Right cardiac atrium (tissue), 5 donors: ENCODE measurements at regions not wholly inside any gene's neighbourhood (a gene's known extent, or its start where the extent isn't known, plus 50 kb on each side); places are given as distances from the start of the nearest gene placed in this dataset.

Experiments used
- ATAC-seq, 2 donors: fragments of 200-7000 bp; cut with Tn5 transposase; one replicate each; pipeline versions ENCODE4 v1.8.0 to v1.9.1; 2020; ENCODE audit warnings: moderate library complexity in 2 of 2, mild to moderate bottlenecking in 1 of 2
- DNase-seq, 3 donors: peaks; one replicate each; pipeline ENCODE4 v3.0.0-alpha.2; 2020
- H3K27ac ChIP-seq: one replicate; pipeline ENCODE4 v1.5.1; 2013; ENCODE audit warnings: mild to moderate bottlenecking, low read length, control low read depth, moderate library complexity
- H3K27me3 ChIP-seq: one replicate; pipeline ENCODE4 v1.6.1; 2013; ENCODE audit not compliant: control insufficient read depth, insufficient read depth
- H3K4me1 ChIP-seq: one replicate; pipeline ENCODE4 v1.6.1; 2013; ENCODE audit warnings: low read length; ENCODE audit not compliant: control insufficient read depth, insufficient read depth
- H3K4me3 ChIP-seq: one replicate; pipeline ENCODE4 v1.5.1; 2013; ENCODE audit warnings: low read length, control low read depth
- H3K9me3 ChIP-seq: one replicate; pipeline ENCODE4 v1.6.1; 2013; ENCODE audit warnings: low read length; ENCODE audit not compliant: control insufficient read depth
- WGBS: extraction: QIAGEN DNeasy Blood & Tissue Kit; methylation state at CpG from one replicate; pipeline ENCODE4 v1.1.7; 2013; 5-methylcytosine and 5-hydroxymethylcytosine counted together
- intact Hi-C, 4 donors: fragments of 100-400 bp; cut with DNase I; formaldehyde crosslinking; loops; one replicate each; pipeline versions ENCODE4 v1.11.0 to v1.14.0; 2022 to 2023
- donor health status: healthy with polysubstance abuse.
- donor health status: DM: no; HTN: yes; CAD: no.
- donor health status: DM: no; HTN: no; CAD: no.
- donor health status: DM: no; HTN: yes; CAD: no; lungs with severe emphysema.
- donor health status: DM: yes; HTN: yes; CAD: no.

GRCh38 chr5:19001054-19001453, 986.9 kb downstream of the CDH18 start:
- DNase-seq: no peak
- no peak for ATAC-seq
- H3K4me1 ChIP-seq: no peaks in the 10 kb centered on the region
- intact Hi-C loops: no loop called here
- WGBS: 70% methylated on average over 1 of the region's 1 CpG
- no peak overlapping the region for H3K4me3 ChIP-seq
- H3K27me3 ChIP-seq: no peaks in the 10 kb centered on the region
- no peak overlapping the region for H3K27ac ChIP-seq
- H3K9me3 ChIP-seq: no peaks in the 10 kb centered on the region

- no peak for DNase-seq
- no peak for ATAC-seq
- Histone ChIP-seq H3K27ac (no peak overlapping the region), H3K4me3 (no peak overlapping the region), H3K27me3 (no peaks in the 10 kb centered on the region), H3K9me3 (no peaks in the 10 kb centered on the region), H3K4me1 (no peaks in the 10 kb centered on the region)
- 35% methylated on average over 2 of the region's 2 CpGs for WGBS
- intact Hi-C loops: no loop called here
Observed at GRCh38 chr5:19001539-19001938, 986.5 kb downstream of the CDH18 start.

- no peaks in the 10 kb centered on the region for H3K27me3 ChIP-seq
- intact Hi-C loops: no loop called here
- no peaks in the 10 kb centered on the region for H3K9me3 ChIP-seq
- no peak for DNase-seq
- 12% methylated on average over 1 of the region's 1 CpG for WGBS
- H3K4me3 ChIP-seq: no peak overlapping the region
- H3K4me1 ChIP-seq: no peaks in the 10 kb centered on the region
- H3K27ac ChIP-seq: no peak overlapping the region
- no peak for ATAC-seq
Observed at GRCh38 chr5:19002111-19002510, 985.9 kb downstream of the CDH18 start.

GRCh38 chr5:19018822-19019221, 969.2 kb downstream of the CDH18 start:
- intact Hi-C loops: no loop called here
- no peak for ATAC-seq
- H3K4me1 ChIP-seq: no peaks in the 10 kb centered on the region
- H3K27ac ChIP-seq: no peak overlapping the region
- peaks cover 2% of the 10 kb centered on the region for H3K9me3 ChIP-seq
- no peak for DNase-seq
- no peaks in the 10 kb centered on the region for H3K27me3 ChIP-seq
- WGBS: 26% methylated on average over 5 of the region's 5 CpGs
- no peak overlapping the region for H3K4me3 ChIP-seq

- no peak for DNase-seq
- 52% methylated on average over 3 of the region's 3 CpGs for WGBS
- H3K27me3 ChIP-seq: no peaks in the 10 kb centered on the region
- H3K4me3 ChIP-seq: no peak overlapping the region
- no peaks in the 10 kb centered on the region for H3K4me1 ChIP-seq
- ATAC-seq: no peak
- peaks cover 2% of the 10 kb centered on the region for H3K9me3 ChIP-seq
- intact Hi-C loops: no loop called here
- H3K27ac ChIP-seq: no peak overlapping the region
Observed at GRCh38 chr5:19031491-19031890, 956.5 kb downstream of the CDH18 start.

GRCh38 chr5:19035816-19036215, 952.2 kb downstream of the CDH18 start:
- Histone ChIP-seq H3K27ac (no peak overlapping the region), H3K4me3 (no peak overlapping the region), H3K9me3 (no peaks in the 10 kb centered on the region), H3K27me3 (no peaks in the 10 kb centered on the region), H3K4me1 (no peaks in the 10 kb centered on the region)
- 0% methylated on average over 1 of the region's 1 CpG for WGBS
- intact Hi-C loops: no loop called here
- no peak for DNase-seq
- no peak for ATAC-seq

- Histone ChIP-seq H3K4me3 (no peak overlapping the region), H3K27ac (no peak overlapping the region), H3K27me3 (no peaks in the 10 kb centered on the region), H3K9me3 (no peaks in the 10 kb centered on the region), H3K4me1 (no peaks in the 10 kb centered on the region)
- DNase-seq: no peak
- intact Hi-C loops: no loop called here
- ATAC-seq: no peak
- WGBS: 85% methylated on average over 2 of the region's 2 CpGs
Observed at GRCh38 chr5:19042106-19042505, 945.9 kb downstream of the CDH18 start.

- 46% methylated on average over 3 of the region's 3 CpGs for WGBS
- no peaks in the 10 kb centered on the region for H3K9me3 ChIP-seq
- intact Hi-C loops: no loop called here
- no peaks in the 10 kb centered on the region for H3K4me1 ChIP-seq
- ATAC-seq (no peak), DNase-seq (no peak)
- H3K27me3 ChIP-seq: no peaks in the 10 kb centered on the region
- no peak overlapping the region for H3K27ac ChIP-seq
- H3K4me3 ChIP-seq: no peak overlapping the region
Observed at GRCh38 chr5:19044311-19044710, 943.7 kb downstream of the CDH18 start.

GRCh38 chr5:19044931-19045695, 942.9 kb downstream of the CDH18 start:
- peak in 1 of 3 donors; percentile 15 for DNase-seq
- H3K27me3 ChIP-seq: no peaks in the 10 kb centered on the region
- H3K4me1 ChIP-seq: no peaks in the 10 kb centered on the region
- no peak overlapping the region for H3K27ac ChIP-seq
- ATAC-seq: no peak
- H3K4me3 ChIP-seq: no peak overlapping the region
- intact Hi-C loops: no loop called here
- 66% methylated on average over 7 of the region's 7 CpGs for WGBS
- H3K9me3 ChIP-seq: no peaks in the 10 kb centered on the region

- ATAC-seq: no peak
- no peaks in the 10 kb centered on the region for H3K4me1 ChIP-seq
- no peaks in the 10 kb centered on the region for H3K9me3 ChIP-seq
- no peaks in the 10 kb centered on the region for H3K27me3 ChIP-seq
- no peak overlapping the region for H3K4me3 ChIP-seq
- H3K27ac ChIP-seq: no peak overlapping the region
- 88% methylated on average over 9 of the region's 9 CpGs for WGBS
- intact Hi-C loops: no loop called here
- no peak for DNase-seq
Observed at GRCh38 chr5:19047277-19047676, 940.7 kb downstream of the CDH18 start.

- no peaks in the 10 kb centered on the region for H3K27me3 ChIP-seq
- H3K9me3 ChIP-seq: peaks cover 2% of the 10 kb centered on the region
- no peak overlapping the region for H3K27ac ChIP-seq
- no peak for ATAC-seq
- no peak overlapping the region for H3K4me3 ChIP-seq
- no peak for DNase-seq
- intact Hi-C loops: no loop called here
- no peaks in the 10 kb centered on the region for H3K4me1 ChIP-seq
- 62% methylated on average over 3 of the region's 3 CpGs for WGBS
Observed at GRCh38 chr5:19048726-19049125, 939.3 kb downstream of the CDH18 start.

GRCh38 chr5:19058216-19058615, 929.8 kb downstream of the CDH18 start:
- intact Hi-C loops: no loop called here
- DNase-seq: no peak
- peaks cover 4% of the 10 kb centered on the region for H3K9me3 ChIP-seq
- ATAC-seq: no peak
- H3K27ac ChIP-seq: no peak overlapping the region
- no peaks in the 10 kb centered on the region for H3K4me1 ChIP-seq
- whole genome bisulfite sequencing: 82% methylated on average over 2 of the region's 2 CpGs
- H3K27me3 ChIP-seq: no peaks in the 10 kb centered on the region
- no peak overlapping the region for H3K4me3 ChIP-seq
